T-helper 22 cell (primary cell): ENCODE measurements at regions not wholly inside any gene's neighbourhood (a gene's known extent, or its start where the extent isn't known, plus 50 kb on each side); places are given as distances from the start of the nearest gene placed in this dataset.
"Not testable (repeated sequence)": the region's sequence is repeated elsewhere in the genome, so short reads cannot be mapped to it uniquely, and the experiment has no call there.

Experiments used
- DNase-seq: peaks from one replicate; pipeline ENCODE4 v3.0.0-alpha.2; 2020; ENCODE audit warnings: low read depth

GRCh38 chr22:48635816-48636215, 1191.9 kb downstream of the BRD1 start:
- no peak for DNase-seq

- no peak for DNase-seq
Observed at GRCh38 chr22:48635031-48635430, 1192.6 kb downstream of the BRD1 start.

DNA sequence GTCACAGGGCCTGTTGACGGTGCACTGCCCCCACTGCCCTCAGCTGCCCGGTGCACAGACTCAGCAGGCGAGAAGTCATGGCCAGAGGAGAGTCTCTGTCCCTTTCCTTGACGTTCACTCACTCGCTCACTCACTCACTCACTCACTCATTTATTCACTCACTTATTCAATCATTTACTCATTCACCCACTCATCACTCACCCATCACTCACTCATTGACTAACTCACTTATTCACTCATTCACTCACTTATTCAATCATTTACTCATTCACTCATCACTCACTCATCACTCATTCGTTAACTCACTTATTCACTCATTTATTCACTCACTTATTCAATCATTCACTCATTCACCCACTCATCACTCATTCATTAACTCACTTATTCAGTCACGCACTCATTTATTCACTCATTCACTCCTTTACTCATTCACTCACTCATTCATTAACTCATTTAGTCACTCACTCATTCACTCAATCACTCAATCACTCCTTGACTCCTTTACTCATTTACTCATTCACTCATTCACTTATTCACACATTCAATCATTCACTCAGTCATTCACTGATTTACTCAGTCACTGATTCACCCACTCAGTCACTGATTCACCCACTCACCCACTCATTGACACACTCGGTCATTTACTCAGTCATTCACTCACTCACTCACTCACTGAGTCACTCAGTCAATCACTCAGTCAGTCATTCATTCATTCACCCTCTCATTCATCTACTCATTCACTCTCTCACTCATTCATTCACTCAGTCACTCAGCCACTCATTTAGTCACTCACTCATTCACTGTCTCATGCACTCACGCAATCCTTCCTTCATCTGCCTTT, 1193.5 kb downstream of the BRD1 start:
- no peak for DNase-seq

GRCh38 chr22:48632646-48633246, 1194.9 kb downstream of the BRD1 start:
- no peak for DNase-seq

- no peak for DNase-seq
Observed at GRCh38 chr22:48631288-48631863, 1196.3 kb downstream of the BRD1 start.

GRCh38 chr22:48630848-48631247, 1196.8 kb downstream of the BRD1 start:
- DNase-seq: no peak

DNA sequence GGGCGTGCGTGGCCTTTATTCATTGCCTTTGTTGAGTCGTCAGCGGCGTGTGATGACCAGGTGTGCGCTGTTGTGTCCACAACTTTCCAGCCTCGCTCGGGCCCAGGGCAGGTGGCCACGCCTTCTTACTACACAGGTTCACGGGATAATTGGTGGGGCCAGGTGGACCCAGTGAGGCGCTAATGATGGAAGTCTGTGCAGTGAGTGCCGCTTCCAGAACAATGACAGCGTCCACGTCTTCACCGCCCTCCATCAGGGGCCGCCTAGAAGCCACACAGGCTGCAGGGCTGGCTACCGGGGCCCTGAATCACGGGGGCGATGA, 1197.3 kb downstream of the BRD1 start:
- no peak for DNase-seq

GRCh38 chr22:48629631-48630432, 1197.8 kb downstream of the BRD1 start:
- DNase-seq: no peak

DNA sequence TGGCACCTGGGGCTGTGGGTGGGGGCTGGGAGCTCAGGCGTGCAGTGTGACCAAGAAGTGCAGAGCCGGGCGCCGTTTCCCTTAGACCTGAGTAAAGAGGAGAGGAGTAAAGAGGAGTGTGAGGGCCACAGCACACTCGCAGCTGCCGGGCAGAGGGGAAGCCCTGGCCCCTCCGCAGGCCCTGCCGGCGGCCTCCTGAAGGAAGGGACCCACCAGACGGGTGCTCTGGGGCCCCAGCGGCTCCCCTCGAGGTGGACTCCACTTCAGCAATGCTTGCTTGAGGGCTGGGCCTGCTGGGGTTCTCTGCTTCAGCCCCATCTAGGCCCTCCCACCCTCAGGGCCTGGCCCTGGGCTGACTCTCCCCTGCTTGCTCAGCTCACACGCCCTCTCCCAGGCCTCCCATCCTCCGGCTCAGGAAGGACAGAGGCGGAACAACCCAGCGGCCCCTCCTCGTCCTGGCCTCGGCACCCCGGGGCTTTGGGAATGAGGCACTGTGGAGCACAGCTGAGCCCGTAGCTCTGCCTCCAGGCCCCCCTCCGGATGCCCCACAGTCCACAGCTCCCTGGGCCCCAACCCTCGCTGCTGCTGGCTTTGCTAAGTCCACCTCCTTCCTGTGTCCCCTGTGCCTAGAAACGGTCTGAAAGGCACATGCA, 1198.7 kb downstream of the BRD1 start:
- DNase-seq: no peak

GRCh38 chr22:48627966-48628365, 1199.7 kb downstream of the BRD1 start:
- no peak for DNase-seq

DNA sequence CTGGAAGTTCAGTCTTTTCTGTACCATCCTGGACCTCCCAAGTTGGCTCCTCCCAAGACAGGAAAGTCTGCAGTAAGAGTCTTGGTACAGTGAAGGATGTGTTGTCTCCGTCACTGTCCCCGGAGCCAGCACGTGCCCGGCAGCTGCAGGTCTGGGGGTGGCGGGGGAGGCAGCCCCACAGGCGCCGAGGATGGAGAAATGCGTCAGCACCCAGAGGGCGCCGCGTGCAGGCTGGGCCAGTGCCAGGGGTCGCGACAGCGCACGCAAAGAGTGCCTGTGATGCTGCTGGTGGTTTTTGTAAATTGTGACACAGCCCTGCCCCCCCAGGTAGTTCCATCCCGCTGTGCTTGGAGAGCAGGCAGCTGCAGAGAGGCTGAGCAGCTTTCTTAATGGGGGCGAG, 1200.5 kb downstream of the BRD1 start:
- DNase-seq: no peak

DNA sequence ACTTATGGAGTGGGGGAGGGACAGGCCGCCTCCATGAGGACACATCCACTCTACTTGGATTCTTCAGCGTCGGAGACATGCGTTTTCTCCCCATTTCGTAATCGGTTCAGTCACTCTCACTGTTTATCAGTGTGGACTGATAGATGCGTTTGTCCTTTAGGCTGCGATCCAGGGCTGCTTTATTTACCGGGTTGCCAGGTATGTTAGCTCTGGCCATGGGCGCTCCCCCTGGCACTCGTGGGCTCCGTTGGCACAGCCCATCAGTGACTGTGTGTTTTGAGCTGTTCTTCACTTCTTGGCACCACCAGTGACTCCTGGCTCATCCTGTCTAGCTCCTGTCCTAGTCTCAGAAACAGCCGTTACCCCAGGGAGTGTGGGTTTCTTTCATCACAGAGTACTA, 1203.3 kb downstream of the BRD1 start:
- no peak for DNase-seq

DNA sequence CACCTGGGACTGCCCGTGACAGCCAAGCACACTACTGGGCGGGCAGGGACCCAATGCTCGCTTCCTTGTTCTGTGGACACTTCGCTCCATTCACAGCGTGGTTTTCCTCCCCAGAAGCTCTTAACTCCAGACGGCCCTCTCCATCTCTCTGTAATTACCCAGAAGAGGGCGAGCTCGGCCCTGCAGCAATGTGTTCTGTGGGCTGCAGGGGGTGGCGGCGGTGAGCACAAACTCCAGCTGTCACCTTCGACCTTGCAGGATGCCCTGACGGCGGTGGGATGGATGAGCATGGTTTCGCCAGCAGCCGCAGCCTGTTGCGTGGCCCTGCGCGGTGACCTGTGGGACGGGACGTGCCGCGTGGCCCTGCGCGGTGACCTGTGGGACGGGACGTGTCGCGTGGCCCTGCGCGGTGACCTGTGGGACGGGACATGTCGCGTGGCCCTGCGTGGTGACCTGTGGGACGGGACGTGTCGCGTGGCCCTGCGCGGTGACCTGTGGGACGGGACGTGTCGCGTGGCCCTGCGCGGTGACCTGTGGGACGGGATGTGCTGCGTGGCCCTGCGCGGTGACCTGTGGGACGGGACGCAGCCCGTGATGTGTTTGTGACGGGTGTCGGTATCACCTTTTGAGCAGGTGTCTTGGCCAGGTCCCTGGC, 1204.7 kb downstream of the BRD1 start:
- no peak for DNase-seq

- DNase-seq: no peak
Observed at GRCh38 chr22:48621085-48621484, 1206.6 kb downstream of the BRD1 start.

DNA sequence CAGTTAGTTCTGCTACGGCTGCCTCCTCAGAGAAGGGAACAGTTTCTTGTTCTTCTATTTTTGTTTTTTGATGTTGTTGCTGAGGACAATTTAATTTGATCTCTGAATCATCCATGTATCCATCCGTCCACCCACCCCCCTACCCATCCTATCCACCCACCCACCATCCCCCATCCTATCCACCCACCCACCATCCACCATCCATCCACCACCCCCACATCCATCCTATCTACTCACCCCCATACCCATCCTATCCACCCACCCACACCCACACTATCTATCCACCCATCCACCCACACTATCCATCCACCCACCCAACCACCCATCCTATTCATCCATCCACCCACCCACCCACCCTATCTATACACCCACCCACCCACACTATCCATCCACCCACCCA, 1207.2 kb downstream of the BRD1 start:
- DNase-seq: not testable (repeated sequence)

GRCh38 chr22:48619721-48620120, 1208.0 kb downstream of the BRD1 start:
- DNase-seq: no peak

DNA sequence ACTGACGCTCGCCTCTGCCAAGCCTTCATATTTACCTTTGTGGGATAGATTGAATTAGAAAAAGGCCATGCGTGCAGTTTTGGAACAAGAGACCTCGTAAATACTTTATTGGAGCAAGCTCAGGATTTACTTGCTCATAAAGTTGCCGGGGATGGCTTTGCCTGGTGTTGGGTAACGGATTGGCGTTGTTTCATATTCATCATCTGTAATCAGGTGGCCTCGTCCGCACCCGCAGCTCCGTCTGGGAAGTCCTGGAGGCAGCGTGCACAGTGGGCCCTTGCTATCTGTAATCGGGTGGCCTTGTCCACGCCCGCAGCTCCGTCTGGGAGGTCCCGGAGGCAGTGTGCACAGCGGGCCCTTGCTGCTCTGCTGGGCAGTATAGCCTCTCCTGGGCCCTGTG, 1209.3 kb downstream of the BRD1 start:
- DNase-seq: no peak

GRCh38 chr22:48616656-48617055, 1211.0 kb downstream of the BRD1 start:
- no peak for DNase-seq

DNA sequence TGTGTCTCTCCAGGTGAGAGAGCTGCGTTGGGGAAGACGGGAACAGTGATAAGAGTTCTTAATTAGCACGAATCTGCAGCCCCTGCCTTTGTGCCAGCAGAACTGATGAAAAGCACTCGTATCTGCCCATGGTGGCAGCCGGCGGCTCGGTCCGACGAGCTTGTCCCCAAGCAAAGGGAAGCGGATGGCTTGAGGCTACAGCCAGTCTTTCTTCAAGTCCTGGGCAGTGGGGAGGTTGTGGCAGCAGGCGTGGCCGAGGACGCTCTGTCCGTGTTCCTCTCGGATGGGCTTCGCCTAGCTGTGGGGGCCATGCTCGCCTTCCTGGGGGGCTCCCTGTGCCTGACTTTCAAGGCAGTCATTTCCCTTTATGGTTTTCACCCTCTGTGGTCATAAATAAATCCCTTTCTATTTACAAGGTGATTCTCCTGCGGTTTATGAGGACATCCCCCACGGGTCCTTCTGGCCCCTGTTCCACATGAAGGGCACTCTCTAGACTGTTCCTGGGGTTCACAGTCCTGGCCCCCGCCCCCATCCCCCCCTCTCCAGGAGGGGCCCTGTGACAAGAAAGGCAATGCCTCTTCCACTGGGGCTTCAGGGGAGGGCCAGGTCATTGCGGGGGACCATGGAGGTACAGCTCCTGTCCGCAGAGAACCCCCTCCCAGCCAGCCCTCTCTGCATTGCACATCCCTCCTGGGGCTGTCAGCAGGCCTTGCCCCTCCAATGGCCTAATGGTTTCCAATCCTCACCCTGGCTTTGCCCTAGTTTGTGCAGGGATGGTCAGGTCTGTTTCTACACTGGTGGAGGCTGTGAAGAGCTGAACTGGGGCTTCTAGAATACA, 1212.3 kb downstream of the BRD1 start:
- DNase-seq: no peak

- no peak for DNase-seq
Observed at GRCh38 chr22:48613566-48614200, 1214.0 kb downstream of the BRD1 start.
